ENCODE measurements at regions not wholly inside any gene's neighbourhood (a gene's known extent, or its start where the extent isn't known, plus 50 kb on each side); places are given as distances from the start of the nearest gene placed in this dataset.
"Not testable (repeated sequence)": the region's sequence is repeated elsewhere in the genome, so short reads cannot be mapped to it uniquely, and the experiment has no call there.

GRCh38 chr11:50088231-50088630, 55.6 kb downstream of the OR4C45 start:
- no peak for DNase-seq
- Mint-ChIP-seq H3K9me3 (peaks cover 14% of the 10 kb centered on the region), H3K27me3 (no peaks in the 10 kb centered on the region), H3K4me1 (ENCODE audit: low read depth) (no peaks in the 10 kb centered on the region), H3K36me3 (ENCODE audit: low read depth) (no peaks in the 10 kb centered on the region), H3K4me3 (no peak overlapping the region), H3K27ac (no peak overlapping the region)

- DNase-seq = no peak
- Mint-ChIP-seq H3K36me3 (ENCODE audit: low read depth) (no peaks in the 10 kb centered on the region), H3K27me3 (no peaks in the 10 kb centered on the region), H3K4me3 (no peak overlapping the region), H3K27ac (no peak overlapping the region), H3K4me1 (ENCODE audit: low read depth) (no peaks in the 10 kb centered on the region), H3K9me3 (peaks cover 14% of the 10 kb centered on the region)
Measured at GRCh38 chr11:50098186-50098725, 65.6 kb downstream of the OR4C45 start.

GRCh38 chr11:50102916-50103315, 70.2 kb downstream of the OR4C45 start:
- DNase-seq = no peak
- Mint-ChIP-seq H3K36me3 (ENCODE audit: low read depth) (no peaks in the 10 kb centered on the region), H3K27ac (no peak overlapping the region), H3K27me3 (no peaks in the 10 kb centered on the region), H3K4me3 (no peak overlapping the region), H3K4me1 (ENCODE audit: low read depth) (no peaks in the 10 kb centered on the region), H3K9me3 (peaks cover 8% of the 10 kb centered on the region)

GRCh38 chr11:50140686-50141085, 108.0 kb downstream of the OR4C45 start:
- peaks cover 19% of the 10 kb centered on the region for H3K9me3 Mint-ChIP-seq
- DNase-seq; H3K36me3 Mint-ChIP-seq (ENCODE audit: low read depth); H3K27ac Mint-ChIP-seq; H3K4me3 Mint-ChIP-seq; H3K27me3 Mint-ChIP-seq; H3K4me1 Mint-ChIP-seq (ENCODE audit: low read depth): not testable (repeated sequence)

GRCh38 chr11:50146308-50146707, 113.6 kb downstream of the OR4C45 start:
- H3K4me3 Mint-ChIP-seq; H3K27ac Mint-ChIP-seq; DNase-seq; H3K36me3 Mint-ChIP-seq (ENCODE audit: low read depth); H3K4me1 Mint-ChIP-seq (ENCODE audit: low read depth); H3K27me3 Mint-ChIP-seq: not testable (repeated sequence)
- peaks cover 27% of the 10 kb centered on the region for H3K9me3 Mint-ChIP-seq

GRCh38 chr11:50147946-50148345, 115.3 kb downstream of the OR4C45 start:
- H3K27ac Mint-ChIP-seq; H3K27me3 Mint-ChIP-seq; H3K4me1 Mint-ChIP-seq (ENCODE audit: low read depth); DNase-seq; H3K4me3 Mint-ChIP-seq; H3K36me3 Mint-ChIP-seq (ENCODE audit: low read depth): not testable (repeated sequence)
- peaks cover 31% of the 10 kb centered on the region for H3K9me3 Mint-ChIP-seq

GRCh38 chr11:50155508-50155907, 122.8 kb downstream of the OR4C45 start:
- Mint-ChIP-seq H3K4me1 (ENCODE audit: low read depth) (no peaks in the 10 kb centered on the region), H3K9me3 (peaks cover 39% of the 10 kb centered on the region), H3K36me3 (ENCODE audit: low read depth) (no peaks in the 10 kb centered on the region), H3K27me3 (no peaks in the 10 kb centered on the region), H3K27ac (no peak overlapping the region), H3K4me3 (no peak overlapping the region)
- no peak for DNase-seq

GRCh38 chr11:50164050-50164449, 131.4 kb downstream of the OR4C45 start:
- Mint-ChIP-seq H3K27ac (no peak overlapping the region), H3K9me3 (peaks cover 19% of the 10 kb centered on the region), H3K36me3 (ENCODE audit: low read depth) (no peaks in the 10 kb centered on the region)

GRCh38 chr11:50169634-50170033, 137.0 kb downstream of the OR4C45 start:
- no peaks in the 10 kb centered on the region for H3K4me1 Mint-ChIP-seq (ENCODE audit: low read depth)
- no peak overlapping the region for H3K27ac Mint-ChIP-seq
- H3K36me3 Mint-ChIP-seq (ENCODE audit: low read depth) = no peaks in the 10 kb centered on the region
- no peaks in the 10 kb centered on the region for H3K27me3 Mint-ChIP-seq
- no peak overlapping the region for H3K4me3 Mint-ChIP-seq
- H3K9me3 Mint-ChIP-seq = peaks cover 20% of the 10 kb centered on the region
- DNase-seq = no peak

More at GRCh38 chr11:50164050-50164449, 131.4 kb downstream of the OR4C45 start:
- H3K4me1 Mint-ChIP-seq (ENCODE audit: low read depth) = no peaks in the 10 kb centered on the region
- no peak for DNase-seq
- H3K4me3 Mint-ChIP-seq = no peak overlapping the region
- H3K27me3 Mint-ChIP-seq = no peaks in the 10 kb centered on the region

- H3K4me3 Mint-ChIP-seq = no peak overlapping the region
Measured at GRCh38 chr11:50170115-50170514, 137.4 kb downstream of the OR4C45 start.

GRCh38 chr11:50174189-50174588, 141.5 kb downstream of the OR4C45 start:
- Mint-ChIP-seq H3K27ac (no peak overlapping the region), H3K36me3 (ENCODE audit: low read depth) (no peaks in the 10 kb centered on the region), H3K27me3 (no peaks in the 10 kb centered on the region), H3K4me3 (no peak overlapping the region), H3K9me3 (peaks cover 23% of the 10 kb centered on the region), H3K4me1 (ENCODE audit: low read depth) (no peaks in the 10 kb centered on the region)
- DNase-seq = no peak

More at GRCh38 chr11:50170115-50170514, 137.4 kb downstream of the OR4C45 start:
- DNase-seq = no peak
- H3K27me3 Mint-ChIP-seq = no peaks in the 10 kb centered on the region
- H3K27ac Mint-ChIP-seq = no peak overlapping the region
- H3K4me1 Mint-ChIP-seq (ENCODE audit: low read depth) = no peaks in the 10 kb centered on the region
- no peaks in the 10 kb centered on the region for H3K36me3 Mint-ChIP-seq (ENCODE audit: low read depth)
- peaks cover 21% of the 10 kb centered on the region for H3K9me3 Mint-ChIP-seq

GRCh38 chr11:50174975-50175374, 142.3 kb downstream of the OR4C45 start:
- H3K4me3 Mint-ChIP-seq = no peak overlapping the region
- H3K36me3 Mint-ChIP-seq (ENCODE audit: low read depth) = no peaks in the 10 kb centered on the region
- H3K27ac Mint-ChIP-seq = no peak overlapping the region
- no peaks in the 10 kb centered on the region for H3K27me3 Mint-ChIP-seq
- DNase-seq = no peak
- no peaks in the 10 kb centered on the region for H3K4me1 Mint-ChIP-seq (ENCODE audit: low read depth)
- peaks cover 23% of the 10 kb centered on the region for H3K9me3 Mint-ChIP-seq

- Mint-ChIP-seq H3K27ac (no peak overlapping the region), H3K9me3 (peaks cover 15% of the 10 kb centered on the region), H3K4me1 (ENCODE audit: low read depth) (no peaks in the 10 kb centered on the region), H3K4me3 (no peak overlapping the region), H3K27me3 (no peaks in the 10 kb centered on the region), H3K36me3 (ENCODE audit: low read depth) (no peaks in the 10 kb centered on the region)
- DNase-seq = no peak
Measured at GRCh38 chr11:50178737-50179136, 146.1 kb downstream of the OR4C45 start.

GRCh38 chr11:50181334-50181733, 148.7 kb downstream of the OR4C45 start:
- Mint-ChIP-seq H3K27ac (no peak overlapping the region), H3K4me3 (no peak overlapping the region), H3K9me3 (peaks cover 24% of the 10 kb centered on the region), H3K4me1 (ENCODE audit: low read depth) (no peaks in the 10 kb centered on the region), H3K27me3 (no peaks in the 10 kb centered on the region), H3K36me3 (ENCODE audit: low read depth) (no peaks in the 10 kb centered on the region)
- DNase-seq = no peak

GRCh38 chr11:50182486-50182885, 149.8 kb downstream of the OR4C45 start:
- Mint-ChIP-seq H3K36me3 (ENCODE audit: low read depth) (no peaks in the 10 kb centered on the region), H3K9me3 (peaks cover 28% of the 10 kb centered on the region), H3K4me1 (ENCODE audit: low read depth) (no peaks in the 10 kb centered on the region), H3K27me3 (no peaks in the 10 kb centered on the region), H3K27ac (no peak overlapping the region), H3K4me3 (no peak overlapping the region)
- no peak for DNase-seq

- peaks cover 27% of the 10 kb centered on the region for H3K9me3 Mint-ChIP-seq
- DNase-seq; H3K4me1 Mint-ChIP-seq (ENCODE audit: low read depth); H3K27me3 Mint-ChIP-seq; H3K27ac Mint-ChIP-seq; H3K36me3 Mint-ChIP-seq (ENCODE audit: low read depth); H3K4me3 Mint-ChIP-seq: not testable (repeated sequence)
Measured at GRCh38 chr11:50183170-50183569, 150.5 kb downstream of the OR4C45 start.

Measured in activated T-cell treated with anti-CD3 and anti-CD28 coated beads, Interleukin-2, amount 50 U/mL, for 24 hours (primary cell).